B cell (primary cell): ENCODE measurements at regions not wholly inside any gene's neighbourhood (a gene's known extent, or its start where the extent isn't known, plus 50 kb on each side); places are given as distances from the start of the nearest gene placed in this dataset.

Experiments
- CTCF ChIP-seq: fragments of 200-600 bp; IDR thresholded peaks from one replicate; pipeline ENCODE4 v1.8.0; 2022; ENCODE audit warnings: antibody characterized with exemption, mild to moderate bottlenecking
- EZH2 ChIP-seq: IDR thresholded peaks from 2 replicates; pipeline ENCODE4 v1.6.1; 2012; ENCODE audit warnings: borderline replicate concordance, low read depth, mild to moderate bottlenecking, moderate library complexity, low read length; ENCODE audit not compliant: insufficient read depth, poor library complexity, severe bottlenecking

- TF ChIP-seq CTCF, result no peak
- no peak for TF ChIP-seq EZH2
Measured at GRCh38 chr2:129777146-129777545, 202.3 kb upstream of the RAB6C start.
